NCI-H1092 (cell line): ENCODE measurements at regions not wholly inside any gene's neighbourhood (a gene's known extent, or its start where the extent isn't known, plus 50 kb on each side); places are given as distances from the start of the nearest gene placed in this dataset.
A peak's percentile ranks its signal among the peaks of the same experiment; 100 is the strongest.

Experiments
- DNase-seq: peaks from one replicate; lab custom pipeline; 2025; lab: John Stamatoyannopoulos, UW

GRCh38 chr12:64931321-64931720 lies 106.9 kb downstream of the TBC1D30 start:
- DNase-seq = no peak

GRCh38 chr12:64931981-64932380 lies 107.5 kb downstream of the TBC1D30 start:
- no peak for DNase-seq

GRCh38 chr12:64933791-64934190 lies 109.3 kb downstream of the TBC1D30 start:
- no peak for DNase-seq

GRCh38 chr12:64937452-64937851 lies 113.0 kb downstream of the TBC1D30 start:
- DNase-seq = no peak

- no peak for DNase-seq
Measured at GRCh38 chr12:64938179-64938578, 113.7 kb downstream of the TBC1D30 start.

- DNase-seq = no peak
Measured at GRCh38 chr12:64943686-64944085, 119.2 kb downstream of the TBC1D30 start.

- no peak for DNase-seq
Measured at GRCh38 chr12:64944966-64945365, 120.5 kb downstream of the TBC1D30 start.

GRCh38 chr12:64946132-64946829 lies 121.8 kb downstream of the TBC1D30 start:
- DNase-seq = peak; percentile 93

- DNase-seq = no peak
Measured at GRCh38 chr12:64950711-64951298, 126.4 kb downstream of the TBC1D30 start.

- no peak for DNase-seq
Measured at GRCh38 chr12:64951944-64952343, 127.5 kb downstream of the TBC1D30 start.

GRCh38 chr12:64955746-64956145 lies 131.3 kb downstream of the TBC1D30 start:
- DNase-seq = no peak

- no peak for DNase-seq
Measured at GRCh38 chr12:64965920-64966319, 141.5 kb downstream of the TBC1D30 start.

GRCh38 chr12:64968989-64969819 lies 144.8 kb downstream of the TBC1D30 start:
- DNase-seq = no peak

- DNase-seq = no peak
Measured at GRCh38 chr12:64976131-64976530, 145.0 kb downstream of the WIF1 start.

GRCh38 chr12:64983771-64984278 lies 137.3 kb downstream of the WIF1 start:
- no peak for DNase-seq

- DNase-seq = no peak
Measured at GRCh38 chr12:64991121-64991611, 129.9 kb downstream of the WIF1 start.

GRCh38 chr12:64992116-64992515 lies 129.0 kb downstream of the WIF1 start:
- no peak for DNase-seq

- DNase-seq = no peak
Measured at GRCh38 chr12:64992641-64993040, 128.5 kb downstream of the WIF1 start.

- no peak for DNase-seq
Measured at GRCh38 chr12:64993461-64993860, 127.6 kb downstream of the WIF1 start.

GRCh38 chr12:64995816-64996215 lies 125.3 kb downstream of the WIF1 start:
- no peak for DNase-seq

- no peak for DNase-seq
Measured at GRCh38 chr12:64997858-64998257, 123.2 kb downstream of the WIF1 start.

- no peak for DNase-seq
Measured at GRCh38 chr12:64998371-64999147, 122.5 kb downstream of the WIF1 start.
